Activated CD4-positive, alpha-beta T cell treated with anti-CD3 and anti-CD28 coated beads, Interleukin-2, amount 10 ng/mL, durations not matched to agents 7 days and 5 days (primary cell): ENCODE measurements at regions not wholly inside any gene's neighbourhood (a gene's known extent, or its start where the extent isn't known, plus 50 kb on each side); places are given as distances from the start of the nearest gene placed in this dataset.

ENCODE experiments used
- CTCF ChIA-PET: fragments of 350-600 bp; sonication (Branson Sonifier 250); formaldehyde crosslinking; loops from one replicate; lab custom pipeline; 2021; ENCODE audit warnings: antibody characterized with exemption; lab: Charles Lee
- POLR2A ChIA-PET: fragments of 350-600 bp; sonication (Branson Sonifier 250); formaldehyde crosslinking; loops from one replicate; lab custom pipeline; 2021; ENCODE audit warnings: antibody characterized with exemption; lab: Charles Lee
- DNase-seq: peaks from one replicate; pipeline ENCODE4 v3.0.0-alpha.2; 2020
- H3K27ac Mint-ChIP-seq: one replicate; pipeline ENCODE4 v1.8.0; 2021; ENCODE audit warnings: mild to moderate bottlenecking, moderate library complexity, mixed read lengths
- H3K27me3 Mint-ChIP-seq: one replicate; pipeline ENCODE4 v1.8.0; 2021; ENCODE audit warnings: mixed read lengths
- H3K36me3 Mint-ChIP-seq: one replicate; pipeline ENCODE4 v1.8.0; 2021; ENCODE audit warnings: low read depth, mixed read lengths
- H3K4me1 Mint-ChIP-seq: one replicate; pipeline ENCODE4 v1.8.0; 2021; ENCODE audit warnings: mixed read lengths
- H3K4me3 Mint-ChIP-seq: one replicate; pipeline ENCODE4 v1.8.0; 2021; ENCODE audit warnings: mild to moderate bottlenecking, moderate library complexity, mixed read lengths
- H3K9me3 Mint-ChIP-seq: one replicate; pipeline ENCODE4 v1.8.0; 2021; ENCODE audit warnings: mixed read lengths

- no peak for DNase-seq
- Mint-ChIP-seq H3K4me1 (no peaks in the 10 kb centered on the region), H3K27ac (no peak overlapping the region), H3K27me3 (no peaks in the 10 kb centered on the region), H3K4me3 (no peak overlapping the region), H3K36me3 (no peaks in the 10 kb centered on the region), H3K9me3 (peaks cover 17% of the 10 kb centered on the region)
- CTCF ChIA-PET = no interaction called here
- POLR2A ChIA-PET = no interaction called here
Observed at GRCh38 chr4:160129439-160129838, 1026.6 kb downstream of the RAPGEF2 start.

- no peak for DNase-seq
- Mint-ChIP-seq H3K4me1 (no peaks in the 10 kb centered on the region), H3K27ac (no peak overlapping the region), H3K36me3 (no peaks in the 10 kb centered on the region), H3K27me3 (no peaks in the 10 kb centered on the region), H3K9me3 (peaks cover 12% of the 10 kb centered on the region), H3K4me3 (no peak overlapping the region)
- CTCF ChIA-PET = no interaction called here
- POLR2A ChIA-PET = no interaction called here
Observed at GRCh38 chr4:160136021-160136420, 1033.1 kb downstream of the RAPGEF2 start.

- Mint-ChIP-seq H3K27ac (no peak overlapping the region), H3K4me3 (no peak overlapping the region), H3K9me3 (no peaks in the 10 kb centered on the region), H3K27me3 (no peaks in the 10 kb centered on the region), H3K4me1 (no peaks in the 10 kb centered on the region), H3K36me3 (no peaks in the 10 kb centered on the region)
- ChIA-PET CTCF (no interaction called here), POLR2A (no interaction called here)
- no peak for DNase-seq
Observed at GRCh38 chr4:160141206-160141605, 1038.3 kb downstream of the RAPGEF2 start.

GRCh38 chr4:160142579-160142978 is 1039.7 kb downstream of the RAPGEF2 start:
- CTCF ChIA-PET = no interaction called here

GRCh38 chr4:160143574-160143973 is 1040.7 kb downstream of the RAPGEF2 start:
- Mint-ChIP-seq H3K27ac (no peak overlapping the region), H3K4me3 (no peak overlapping the region), H3K36me3 (no peaks in the 10 kb centered on the region), H3K27me3 (no peaks in the 10 kb centered on the region), H3K4me1 (no peaks in the 10 kb centered on the region), H3K9me3 (no peaks in the 10 kb centered on the region)
- POLR2A ChIA-PET = no interaction called here
- CTCF ChIA-PET = no interaction called here
- DNase-seq = no peak

More at GRCh38 chr4:160142579-160142978, 1039.7 kb downstream of the RAPGEF2 start:
- POLR2A ChIA-PET = no interaction called here
- H3K9me3 Mint-ChIP-seq = no peaks in the 10 kb centered on the region
- no peaks in the 10 kb centered on the region for H3K4me1 Mint-ChIP-seq
- H3K36me3 Mint-ChIP-seq = no peaks in the 10 kb centered on the region
- no peak for DNase-seq
- no peak overlapping the region for H3K27ac Mint-ChIP-seq
- H3K27me3 Mint-ChIP-seq = no peaks in the 10 kb centered on the region
- H3K4me3 Mint-ChIP-seq = no peak overlapping the region

GRCh38 chr4:160159457-160159856 is 1056.6 kb downstream of the RAPGEF2 start:
- Mint-ChIP-seq H3K36me3 (no peaks in the 10 kb centered on the region), H3K9me3 (no peaks in the 10 kb centered on the region), H3K4me1 (no peaks in the 10 kb centered on the region), H3K4me3 (no peak overlapping the region), H3K27me3 (no peaks in the 10 kb centered on the region), H3K27ac (no peak overlapping the region)
- no peak for DNase-seq
- ChIA-PET POLR2A (no interaction called here), CTCF (no interaction called here)

GRCh38 chr4:160161026-160161425 is 1058.1 kb downstream of the RAPGEF2 start:
- Mint-ChIP-seq H3K36me3 (no peaks in the 10 kb centered on the region), H3K27me3 (no peaks in the 10 kb centered on the region), H3K4me3 (no peak overlapping the region), H3K27ac (no peak overlapping the region), H3K4me1 (no peaks in the 10 kb centered on the region), H3K9me3 (no peaks in the 10 kb centered on the region)
- CTCF ChIA-PET = no interaction called here
- no peak for DNase-seq
- POLR2A ChIA-PET = no interaction called here

- no peaks in the 10 kb centered on the region for H3K4me1 Mint-ChIP-seq
- H3K36me3 Mint-ChIP-seq = no peaks in the 10 kb centered on the region
- H3K4me3 Mint-ChIP-seq = no peak overlapping the region
- ChIA-PET POLR2A (no interaction called here), CTCF (no interaction called here)
- peaks cover 8% of the 10 kb centered on the region for H3K9me3 Mint-ChIP-seq
- no peak overlapping the region for H3K27ac Mint-ChIP-seq
- H3K27me3 Mint-ChIP-seq = no peaks in the 10 kb centered on the region
- DNase-seq = no peak
Observed at GRCh38 chr4:160175064-160175643, 1072.3 kb downstream of the RAPGEF2 start.

GRCh38 chr4:160180211-160180610 is 1077.3 kb downstream of the RAPGEF2 start:
- ChIA-PET CTCF (no interaction called here), POLR2A (no interaction called here)
- Mint-ChIP-seq H3K4me1 (no peaks in the 10 kb centered on the region), H3K27ac (no peak overlapping the region), H3K9me3 (peaks cover 2% of the 10 kb centered on the region), H3K4me3 (no peak overlapping the region), H3K36me3 (no peaks in the 10 kb centered on the region), H3K27me3 (no peaks in the 10 kb centered on the region)
- no peak for DNase-seq

GRCh38 chr4:160182727-160183126 is 1079.8 kb downstream of the RAPGEF2 start:
- Mint-ChIP-seq H3K36me3 (no peaks in the 10 kb centered on the region), H3K27me3 (no peaks in the 10 kb centered on the region), H3K9me3 (peaks cover 2% of the 10 kb centered on the region), H3K27ac (no peak overlapping the region), H3K4me3 (no peak overlapping the region), H3K4me1 (no peaks in the 10 kb centered on the region)
- no peak for DNase-seq
- POLR2A ChIA-PET = no interaction called here
- CTCF ChIA-PET = no interaction called here

GRCh38 chr4:160184884-160185283 is 1082.0 kb downstream of the RAPGEF2 start:
- Mint-ChIP-seq H3K9me3 (no peaks in the 10 kb centered on the region), H3K27ac (no peak overlapping the region), H3K27me3 (no peaks in the 10 kb centered on the region), H3K4me1 (no peaks in the 10 kb centered on the region), H3K36me3 (no peaks in the 10 kb centered on the region), H3K4me3 (no peak overlapping the region)
- DNase-seq = no peak
- ChIA-PET POLR2A (no interaction called here), CTCF (interaction anchor here (1.0 kb wide), 1 partner anchor 12 kb away, joined by 3 read pairs; no protein-coding TSS in a partner anchor)

- H3K27ac Mint-ChIP-seq = no peak overlapping the region
- no peaks in the 10 kb centered on the region for H3K9me3 Mint-ChIP-seq
- no peaks in the 10 kb centered on the region for H3K27me3 Mint-ChIP-seq
- POLR2A ChIA-PET = no interaction called here
- no peak for DNase-seq
- no peak overlapping the region for H3K4me3 Mint-ChIP-seq
- H3K36me3 Mint-ChIP-seq = no peaks in the 10 kb centered on the region
- H3K4me1 Mint-ChIP-seq = no peaks in the 10 kb centered on the region
- CTCF ChIA-PET = no interaction called here
Observed at GRCh38 chr4:160193787-160194186, 1090.9 kb downstream of the RAPGEF2 start.

- Mint-ChIP-seq H3K27ac (no peak overlapping the region), H3K27me3 (no peaks in the 10 kb centered on the region), H3K9me3 (no peaks in the 10 kb centered on the region), H3K36me3 (no peaks in the 10 kb centered on the region), H3K4me1 (no peaks in the 10 kb centered on the region), H3K4me3 (no peak overlapping the region)
- POLR2A ChIA-PET = no interaction called here
- no peak for DNase-seq
- CTCF ChIA-PET = no interaction called here
Observed at GRCh38 chr4:160194716-160195115, 1091.8 kb downstream of the RAPGEF2 start.

GRCh38 chr4:160202802-160203201 is 1099.9 kb downstream of the RAPGEF2 start:
- Mint-ChIP-seq H3K4me3 (no peak overlapping the region), H3K27ac (no peak overlapping the region), H3K36me3 (no peaks in the 10 kb centered on the region), H3K4me1 (no peaks in the 10 kb centered on the region), H3K9me3 (peaks cover 3% of the 10 kb centered on the region), H3K27me3 (no peaks in the 10 kb centered on the region)
- ChIA-PET POLR2A (no interaction called here), CTCF (no interaction called here)
- DNase-seq = no peak
